Right lobe of liver (tissue), 4 donors: ENCODE measurements at regions not wholly inside any gene's neighbourhood (a gene's known extent, or its start where the extent isn't known, plus 50 kb on each side); places are given as distances from the start of the nearest gene placed in this dataset.

Experiments
- POLR2A ChIP-seq: fragments of 450-650 bp; IDR thresholded peaks from one replicate; pipeline ENCODE4 v1.6.1; 2017; ENCODE audit warnings: antibody characterized with exemption, mild to moderate bottlenecking
- TF ChIP-seq, protein P1 (sequence below), 4 donors: fragments of 200-600 bp in 3 of 4; fragments of 450-650 bp in 1 of 4; IDR thresholded peaks; one replicate each; pipeline versions ENCODE4 v1.5.1 to v1.8.0; 2016 to 2022; ENCODE audit warnings: antibody characterized with exemption in 4 of 4, mild to moderate bottlenecking in 2 of 4
- donor health status: DM: no; HTN: no; CAD: no.
- donor health status: DM: no; HTN: no; CAD: no.
- donor health status: DM: no; HTN: yes; CAD: no.

DNA sequence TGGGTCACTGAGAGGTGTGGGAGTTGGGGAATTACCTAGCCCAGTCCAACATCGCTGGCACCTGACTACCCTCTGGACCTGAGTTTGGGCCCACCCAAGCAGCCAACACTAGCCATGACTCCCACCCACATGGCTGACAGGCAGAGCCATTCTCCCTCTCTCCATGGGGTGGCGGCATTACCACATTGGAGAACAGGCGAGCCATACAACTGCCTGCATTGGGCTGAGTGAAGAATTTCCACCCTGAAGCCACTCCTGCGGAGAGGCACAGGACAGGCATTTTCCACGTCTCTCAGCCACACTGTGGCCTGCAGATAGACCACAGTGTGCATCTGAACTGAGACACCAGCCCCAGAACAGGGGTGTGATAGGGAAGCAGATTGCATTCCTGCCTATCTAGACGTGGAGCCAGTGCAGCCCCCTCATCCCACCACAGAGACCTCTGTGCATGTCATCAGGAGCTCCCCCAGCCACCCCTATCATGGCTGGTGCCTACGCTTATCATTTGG is 58.2 kb upstream of the ANTXRL start:
- TF ChIP-seq POLR2A = no peak
- TF ChIP-seq, protein P1, sequence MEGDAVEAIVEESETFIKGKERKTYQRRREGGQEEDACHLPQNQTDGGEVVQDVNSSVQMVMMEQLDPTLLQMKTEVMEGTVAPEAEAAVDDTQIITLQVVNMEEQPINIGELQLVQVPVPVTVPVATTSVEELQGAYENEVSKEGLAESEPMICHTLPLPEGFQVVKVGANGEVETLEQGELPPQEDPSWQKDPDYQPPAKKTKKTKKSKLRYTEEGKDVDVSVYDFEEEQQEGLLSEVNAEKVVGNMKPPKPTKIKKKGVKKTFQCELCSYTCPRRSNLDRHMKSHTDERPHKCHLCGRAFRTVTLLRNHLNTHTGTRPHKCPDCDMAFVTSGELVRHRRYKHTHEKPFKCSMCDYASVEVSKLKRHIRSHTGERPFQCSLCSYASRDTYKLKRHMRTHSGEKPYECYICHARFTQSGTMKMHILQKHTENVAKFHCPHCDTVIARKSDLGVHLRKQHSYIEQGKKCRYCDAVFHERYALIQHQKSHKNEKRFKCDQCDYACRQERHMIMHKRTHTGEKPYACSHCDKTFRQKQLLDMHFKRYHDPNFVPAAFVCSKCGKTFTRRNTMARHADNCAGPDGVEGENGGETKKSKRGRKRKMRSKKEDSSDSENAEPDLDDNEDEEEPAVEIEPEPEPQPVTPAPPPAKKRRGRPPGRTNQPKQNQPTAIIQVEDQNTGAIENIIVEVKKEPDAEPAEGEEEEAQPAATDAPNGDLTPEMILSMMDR (IDR thresholded peaks at IDR 0.05) = peak; percentile 72 to 90 (median 88)
